Mesendoderm (in vitro differentiated cells): ENCODE measurements at regions not wholly inside any gene's neighbourhood (a gene's known extent, or its start where the extent isn't known, plus 50 kb on each side); places are given as distances from the start of the nearest gene placed in this dataset.

Experiments used
- DNase-seq: peaks from one replicate; pipeline ENCODE4 v3.0.0; 2013
- H2AK5ac ChIP-seq: 2 replicates; pipeline ENCODE4 v1.6.1; 2013; ENCODE audit warnings: low read length, inconsistent platforms
- H2BK120ac ChIP-seq: 2 replicates; pipeline ENCODE4 v1.6.1; 2013; ENCODE audit warnings: low read depth, mild to moderate bottlenecking, low read length, moderate library complexity, mixed read lengths
- H2BK15ac ChIP-seq: replicated peaks from 2 replicates; pipeline ENCODE4 v1.6.1; 2013; ENCODE audit warnings: low read depth, mild to moderate bottlenecking, moderate library complexity
- H2BK5ac ChIP-seq: 2 replicates; pipeline ENCODE4 v1.6.1; 2013; ENCODE audit warnings: low read length, inconsistent platforms
- H3K18ac ChIP-seq: 2 replicates; pipeline ENCODE4 v1.6.1; 2013; ENCODE audit warnings: mild to moderate bottlenecking, low read length, mixed read lengths
- H3K23ac ChIP-seq: one replicate; pipeline ENCODE4 v1.6.1; 2013; ENCODE audit warnings: low read length
- H3K27ac ChIP-seq: 2 replicates; pipeline ENCODE4 v1.5.1; 2013; ENCODE audit warnings: low read depth, mild to moderate bottlenecking, inconsistent platforms, low read length, moderate library complexity
- H3K27me3 ChIP-seq: 2 replicates; pipeline ENCODE4 v1.6.1; 2013; ENCODE audit warnings: low read length, control low read depth, mild to moderate bottlenecking, inconsistent platforms; ENCODE audit not compliant: insufficient read depth, poor library complexity
- H3K36me3 ChIP-seq: 2 replicates; pipeline ENCODE4 v1.6.1; 2013; ENCODE audit warnings: low read length, inconsistent platforms; ENCODE audit not compliant: control insufficient read depth, insufficient read depth
- H3K4ac ChIP-seq: one replicate; pipeline ENCODE4 v1.6.1; 2013; ENCODE audit warnings: low read depth, mild to moderate bottlenecking, low read length, moderate library complexity
- H3K4me1 ChIP-seq: 2 replicates; pipeline ENCODE4 v1.6.1; 2013; ENCODE audit warnings: low read depth, low read length, inconsistent platforms; ENCODE audit not compliant: control insufficient read depth
- H3K4me2 ChIP-seq: 2 replicates; pipeline ENCODE4 v1.6.1; 2013; ENCODE audit warnings: low read length
- H3K4me3 ChIP-seq: 2 replicates; pipeline ENCODE4 v1.5.1; 2013; ENCODE audit warnings: mild to moderate bottlenecking, low read length
- H3K56ac ChIP-seq: one replicate; pipeline ENCODE4 v1.6.1; 2013; ENCODE audit warnings: low read length
- H3K79me1 ChIP-seq: 2 replicates; pipeline ENCODE4 v1.6.1; 2013; ENCODE audit warnings: low read length, inconsistent platforms
- H3K79me2 ChIP-seq: 2 replicates; pipeline ENCODE4 v1.6.1; 2013; ENCODE audit warnings: mild to moderate bottlenecking, low read length; ENCODE audit not compliant: control insufficient read depth, insufficient read depth
- H3K9ac ChIP-seq: 2 replicates; pipeline ENCODE4 v1.6.1; 2013; ENCODE audit warnings: low read length, inconsistent platforms
- H4K5ac ChIP-seq: one replicate; pipeline ENCODE4 v1.6.1; 2013; ENCODE audit warnings: low read length
- H4K8ac ChIP-seq: one replicate; pipeline ENCODE4 v1.6.1; 2013; ENCODE audit warnings: low read depth, mild to moderate bottlenecking, control low read depth, low read length, moderate library complexity
- WGBS: extraction: QIAGEN DNeasy Blood & Tissue Kit; methylation state at CpG from one replicate; pipeline ENCODE4 v1.1.7; 2013; ENCODE audit warnings: low lambda C conversion rate, missing lambda C conversion rate; ENCODE audit not compliant: insufficient coverage; ENCODE audit errors: extremely low coverage; 5-methylcytosine and 5-hydroxymethylcytosine counted together

- no peak overlapping the region for H2AK5ac ChIP-seq
- H3K4me1 ChIP-seq, result no peaks in the 10 kb centered on the region
- H2BK5ac ChIP-seq, result no peak overlapping the region
- H3K23ac ChIP-seq, result no peak overlapping the region
- H3K79me1 ChIP-seq, result no peaks in the 10 kb centered on the region
- H3K27ac ChIP-seq, result no peak overlapping the region
- no peak overlapping the region for H3K56ac ChIP-seq
- no peak for DNase-seq
- H3K36me3 ChIP-seq, result no peaks in the 10 kb centered on the region
- H3K18ac ChIP-seq, result no peak overlapping the region
- no peak overlapping the region for H3K9ac ChIP-seq
- H2BK15ac ChIP-seq, result no peak overlapping the region
- no peak overlapping the region for H2BK120ac ChIP-seq
- H3K4me2 ChIP-seq, result no peak overlapping the region
- H3K27me3 ChIP-seq, result no peaks in the 10 kb centered on the region
- no peak overlapping the region for H4K8ac ChIP-seq
- no peak overlapping the region for H4K5ac ChIP-seq
- WGBS, result no CpG with 5 or more reads among the region's 1 CpG
- no peak overlapping the region for H3K4me3 ChIP-seq
- no peak overlapping the region for H3K4ac ChIP-seq
- no peaks in the 10 kb centered on the region for H3K79me2 ChIP-seq
Observed at GRCh38 chr3:153749070-153749610, 372.1 kb upstream of the ARHGEF26 start.

GRCh38 chr3:153752405-153753027 lies 368.7 kb upstream of the ARHGEF26 start:
- no peak overlapping the region for H2BK120ac ChIP-seq
- DNase-seq, result no peak
- H3K18ac ChIP-seq, result no peak overlapping the region
- H3K79me2 ChIP-seq, result no peaks in the 10 kb centered on the region
- H3K4me1 ChIP-seq, result no peaks in the 10 kb centered on the region
- no peak overlapping the region for H4K5ac ChIP-seq
- no peak overlapping the region for H3K9ac ChIP-seq
- no peak overlapping the region for H4K8ac ChIP-seq
- no peak overlapping the region for H3K23ac ChIP-seq
- H3K27ac ChIP-seq, result no peak overlapping the region
- H3K4ac ChIP-seq, result no peak overlapping the region
- no peaks in the 10 kb centered on the region for H3K27me3 ChIP-seq
- H2BK15ac ChIP-seq, result no peak overlapping the region
- no peak overlapping the region for H3K4me2 ChIP-seq
- WGBS, result no CpG with 5 or more reads among the region's 8 CpGs
- H2BK5ac ChIP-seq, result no peak overlapping the region
- H3K36me3 ChIP-seq, result no peaks in the 10 kb centered on the region
- H3K56ac ChIP-seq, result no peak overlapping the region
- no peaks in the 10 kb centered on the region for H3K79me1 ChIP-seq
- no peak overlapping the region for H2AK5ac ChIP-seq
- no peak overlapping the region for H3K4me3 ChIP-seq

- H3K4me1 ChIP-seq, result no peaks in the 10 kb centered on the region
- H3K4ac ChIP-seq, result no peak overlapping the region
- DNase-seq, result no peak
- H3K27ac ChIP-seq, result no peak overlapping the region
- H3K4me2 ChIP-seq, result no peak overlapping the region
- no peak overlapping the region for H3K4me3 ChIP-seq
- H3K79me2 ChIP-seq, result no peaks in the 10 kb centered on the region
- no peak overlapping the region for H3K23ac ChIP-seq
- no peak overlapping the region for H3K56ac ChIP-seq
- H3K36me3 ChIP-seq, result no peaks in the 10 kb centered on the region
- no peak overlapping the region for H3K18ac ChIP-seq
- H3K9ac ChIP-seq, result no peak overlapping the region
- no peak overlapping the region for H2AK5ac ChIP-seq
- H3K79me1 ChIP-seq, result no peaks in the 10 kb centered on the region
- no peak overlapping the region for H4K5ac ChIP-seq
- H4K8ac ChIP-seq, result no peak overlapping the region
- H2BK15ac ChIP-seq, result no peak overlapping the region
- WGBS, result no CpG with 5 or more reads among the region's 2 CpGs
- no peaks in the 10 kb centered on the region for H3K27me3 ChIP-seq
- no peak overlapping the region for H2BK120ac ChIP-seq
- no peak overlapping the region for H2BK5ac ChIP-seq
Observed at GRCh38 chr3:153753035-153753434, 368.2 kb upstream of the ARHGEF26 start.

- Histone ChIP-seq H3K4me1 (no peaks in the 10 kb centered on the region), H2BK15ac (no peak overlapping the region), H3K79me1 (no peaks in the 10 kb centered on the region), H3K36me3 (no peaks in the 10 kb centered on the region), H3K27me3 (no peaks in the 10 kb centered on the region), H3K4me2 (no peak overlapping the region), H2AK5ac (no peak overlapping the region), H3K23ac (no peak overlapping the region), H3K79me2 (no peaks in the 10 kb centered on the region), H3K4ac (no peak overlapping the region), H3K9ac (no peak overlapping the region), H2BK120ac (no peak overlapping the region), H3K18ac (no peak overlapping the region), H3K56ac (no peak overlapping the region), H4K5ac (no peak overlapping the region), H3K27ac (no peak overlapping the region), H4K8ac (no peak overlapping the region), H3K4me3 (no peak overlapping the region), H2BK5ac (no peak overlapping the region)
- DNase-seq, result no peak
Observed at GRCh38 chr3:153756816-153757215, 364.4 kb upstream of the ARHGEF26 start.

GRCh38 chr3:153757839-153758238 lies 363.4 kb upstream of the ARHGEF26 start:
- H2BK15ac ChIP-seq, result no peak overlapping the region
- no peak overlapping the region for H3K18ac ChIP-seq
- no peak overlapping the region for H4K5ac ChIP-seq
- no peak overlapping the region for H3K9ac ChIP-seq
- no peak overlapping the region for H4K8ac ChIP-seq
- H2AK5ac ChIP-seq, result no peak overlapping the region
- H3K4me3 ChIP-seq, result no peak overlapping the region
- H2BK5ac ChIP-seq, result no peak overlapping the region
- H3K4ac ChIP-seq, result no peak overlapping the region
- H3K4me2 ChIP-seq, result no peak overlapping the region
- H3K4me1 ChIP-seq, result no peaks in the 10 kb centered on the region
- no peak overlapping the region for H2BK120ac ChIP-seq
- H3K27me3 ChIP-seq, result no peaks in the 10 kb centered on the region
- WGBS, result no CpG with 5 or more reads among the region's 3 CpGs
- H3K56ac ChIP-seq, result no peak overlapping the region
- no peaks in the 10 kb centered on the region for H3K36me3 ChIP-seq
- H3K79me2 ChIP-seq, result no peaks in the 10 kb centered on the region
- no peak overlapping the region for H3K27ac ChIP-seq
- no peak overlapping the region for H3K23ac ChIP-seq
- no peaks in the 10 kb centered on the region for H3K79me1 ChIP-seq
- DNase-seq, result no peak

GRCh38 chr3:153760948-153761347 lies 360.2 kb upstream of the ARHGEF26 start:
- Histone ChIP-seq H2BK120ac (no peak overlapping the region), H3K79me1 (no peaks in the 10 kb centered on the region), H2BK15ac (no peak overlapping the region), H3K4me1 (no peaks in the 10 kb centered on the region), H3K9ac (no peak overlapping the region), H3K23ac (no peak overlapping the region), H3K56ac (no peak overlapping the region), H3K4ac (no peak overlapping the region), H2BK5ac (no peak overlapping the region), H2AK5ac (no peak overlapping the region), H4K5ac (no peak overlapping the region), H3K18ac (no peak overlapping the region), H3K27me3 (no peaks in the 10 kb centered on the region), H3K79me2 (no peaks in the 10 kb centered on the region), H3K4me3 (no peak overlapping the region), H4K8ac (no peak overlapping the region), H3K4me2 (no peak overlapping the region), H3K36me3 (no peaks in the 10 kb centered on the region), H3K27ac (no peak overlapping the region)
- no CpG with 5 or more reads among the region's 5 CpGs for WGBS
- DNase-seq, result no peak
